Ishikawa (cell line): ENCODE measurements at regions not wholly inside any gene's neighbourhood (a gene's known extent, or its start where the extent isn't known, plus 50 kb on each side); places are given as distances from the start of the nearest gene placed in this dataset.

Experiments
- CEBPB ChIP-seq: IDR thresholded peaks from 2 replicates; pipeline ENCODE4 v1.6.1; 2012
- CREB1 ChIP-seq: IDR thresholded peaks from 2 replicates; pipeline ENCODE4 v1.6.1; 2012; ENCODE audit warnings: low read depth
- EGR1 ChIP-seq: IDR thresholded peaks from 2 replicates; pipeline ENCODE4 v1.6.1; 2012
- TAF1 ChIP-seq: IDR thresholded peaks from 2 replicates; pipeline ENCODE4 v1.6.1; 2012; ENCODE audit warnings: low read depth, mild to moderate bottlenecking
- YY1 ChIP-seq: IDR thresholded peaks from 2 replicates; pipeline ENCODE4 v1.6.1; 2012; ENCODE audit warnings: low read depth
- TF ChIP-seq, protein P1 (sequence below): IDR thresholded peaks from 2 replicates; pipeline ENCODE4 v1.6.1; 2012; ENCODE audit warnings: low read depth, mild to moderate bottlenecking

DNA sequence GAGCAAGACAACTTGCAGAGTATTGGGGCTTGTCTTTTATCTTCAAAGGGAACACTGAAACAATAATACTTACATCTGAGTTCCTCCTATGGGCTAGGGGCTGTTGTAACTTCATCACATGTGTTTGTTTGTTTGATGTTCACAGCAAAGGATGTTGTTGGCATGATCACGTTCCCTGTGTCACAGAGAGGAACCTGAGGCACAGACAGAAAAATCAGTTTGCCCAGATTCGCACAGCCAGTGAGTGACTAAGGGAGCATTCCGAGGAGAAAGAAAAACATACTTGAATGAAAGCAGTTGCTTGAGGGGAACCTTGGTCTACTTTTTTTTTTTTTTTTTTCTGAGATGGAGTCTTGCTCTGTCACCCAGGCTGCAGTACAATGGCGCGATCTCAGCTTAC lies 87.2 kb upstream of the PFKP start:
- TF ChIP-seq CREB1, result no peak
- no peak for TF ChIP-seq CEBPB
- TF ChIP-seq YY1, result no peak
- no peak for TF ChIP-seq EGR1
- TF ChIP-seq TAF1, result no peak
- TF ChIP-seq, protein P1, sequence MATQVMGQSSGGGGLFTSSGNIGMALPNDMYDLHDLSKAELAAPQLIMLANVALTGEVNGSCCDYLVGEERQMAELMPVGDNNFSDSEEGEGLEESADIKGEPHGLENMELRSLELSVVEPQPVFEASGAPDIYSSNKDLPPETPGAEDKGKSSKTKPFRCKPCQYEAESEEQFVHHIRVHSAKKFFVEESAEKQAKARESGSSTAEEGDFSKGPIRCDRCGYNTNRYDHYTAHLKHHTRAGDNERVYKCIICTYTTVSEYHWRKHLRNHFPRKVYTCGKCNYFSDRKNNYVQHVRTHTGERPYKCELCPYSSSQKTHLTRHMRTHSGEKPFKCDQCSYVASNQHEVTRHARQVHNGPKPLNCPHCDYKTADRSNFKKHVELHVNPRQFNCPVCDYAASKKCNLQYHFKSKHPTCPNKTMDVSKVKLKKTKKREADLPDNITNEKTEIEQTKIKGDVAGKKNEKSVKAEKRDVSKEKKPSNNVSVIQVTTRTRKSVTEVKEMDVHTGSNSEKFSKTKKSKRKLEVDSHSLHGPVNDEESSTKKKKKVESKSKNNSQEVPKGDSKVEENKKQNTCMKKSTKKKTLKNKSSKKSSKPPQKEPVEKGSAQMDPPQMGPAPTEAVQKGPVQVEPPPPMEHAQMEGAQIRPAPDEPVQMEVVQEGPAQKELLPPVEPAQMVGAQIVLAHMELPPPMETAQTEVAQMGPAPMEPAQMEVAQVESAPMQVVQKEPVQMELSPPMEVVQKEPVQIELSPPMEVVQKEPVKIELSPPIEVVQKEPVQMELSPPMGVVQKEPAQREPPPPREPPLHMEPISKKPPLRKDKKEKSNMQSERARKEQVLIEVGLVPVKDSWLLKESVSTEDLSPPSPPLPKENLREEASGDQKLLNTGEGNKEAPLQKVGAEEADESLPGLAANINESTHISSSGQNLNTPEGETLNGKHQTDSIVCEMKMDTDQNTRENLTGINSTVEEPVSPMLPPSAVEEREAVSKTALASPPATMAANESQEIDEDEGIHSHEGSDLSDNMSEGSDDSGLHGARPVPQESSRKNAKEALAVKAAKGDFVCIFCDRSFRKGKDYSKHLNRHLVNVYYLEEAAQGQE, result no peak
